CD4-positive, alpha-beta T cell treated with Interleukin-12 subunit alpha and Interleukin-12 subunit beta, for 1 hour (primary cell): ENCODE measurements at regions not wholly inside any gene's neighbourhood (a gene's known extent, or its start where the extent isn't known, plus 50 kb on each side); places are given as distances from the start of the nearest gene placed in this dataset.
"Not testable (repeated sequence)": the region's sequence is repeated elsewhere in the genome, so short reads cannot be mapped to it uniquely, and the experiment has no call there.

Source experiments
- DNase-seq: peaks from one replicate; pipeline ENCODE4 v3.0.0-alpha.2; 2020

- no peak for DNase-seq
Measured at GRCh38 chr7:94176694-94177200, 172.6 kb upstream of the BET1 start.

GRCh38 chr7:94177441-94177840, 173.3 kb upstream of the BET1 start:
- no peak for DNase-seq

- no peak for DNase-seq
Measured at GRCh38 chr7:94178230-94178629, 174.1 kb upstream of the BET1 start.

- DNase-seq: no peak
Measured at GRCh38 chr7:94179466-94179865, 175.3 kb upstream of the BET1 start.

- no peak for DNase-seq
Measured at GRCh38 chr7:94182066-94182465, 177.9 kb upstream of the BET1 start.

GRCh38 chr7:94182721-94183120, 178.6 kb upstream of the BET1 start:
- DNase-seq: no peak

- no peak for DNase-seq
Measured at GRCh38 chr7:94183289-94183749, 179.2 kb upstream of the BET1 start.

GRCh38 chr7:94183891-94184290, 179.7 kb upstream of the BET1 start:
- no peak for DNase-seq

GRCh38 chr7:94188350-94188749, 184.2 kb upstream of the BET1 start:
- DNase-seq: no peak

- DNase-seq: no peak
Measured at GRCh38 chr7:94190599-94191061, 186.5 kb upstream of the BET1 start.

- not testable (repeated sequence) for DNase-seq
Measured at GRCh38 chr7:94194426-94194825, 190.3 kb upstream of the BET1 start.

- DNase-seq: no peak
Measured at GRCh38 chr7:94195201-94195600, 191.0 kb upstream of the BET1 start.

GRCh38 chr7:94195813-94196212, 191.7 kb upstream of the BET1 start:
- DNase-seq: no peak

- DNase-seq: no peak
Measured at GRCh38 chr7:94205529-94205928, 189.2 kb upstream of the COL1A2 start.

- no peak for DNase-seq
Measured at GRCh38 chr7:94206295-94206694, 188.4 kb upstream of the COL1A2 start.

- no peak for DNase-seq
Measured at GRCh38 chr7:94212160-94212559, 182.5 kb upstream of the COL1A2 start.

- no peak for DNase-seq
Measured at GRCh38 chr7:94216944-94217461, 177.7 kb upstream of the COL1A2 start.

- DNase-seq: no peak
Measured at GRCh38 chr7:94217766-94218165, 176.9 kb upstream of the COL1A2 start.

GRCh38 chr7:94222516-94222915, 172.2 kb upstream of the COL1A2 start:
- DNase-seq: no peak

- DNase-seq: no peak
Measured at GRCh38 chr7:94223375-94224084, 171.2 kb upstream of the COL1A2 start.

- DNase-seq: no peak
Measured at GRCh38 chr7:94228223-94228622, 166.5 kb upstream of the COL1A2 start.

GRCh38 chr7:94228678-94229077, 166.0 kb upstream of the COL1A2 start:
- DNase-seq: no peak

GRCh38 chr7:94231305-94231704, 163.4 kb upstream of the COL1A2 start:
- DNase-seq: no peak

GRCh38 chr7:94236960-94237359, 157.7 kb upstream of the COL1A2 start:
- no peak for DNase-seq

GRCh38 chr7:94237417-94237816, 157.3 kb upstream of the COL1A2 start:
- DNase-seq: no peak
